ENCODE measurements at regions not wholly inside any gene's neighbourhood (a gene's known extent, or its start where the extent isn't known, plus 50 kb on each side); places are given as distances from the start of the nearest gene placed in this dataset.
"Not testable (repeated sequence)": the region's sequence is repeated elsewhere in the genome, so short reads cannot be mapped to it uniquely, and the experiment has no call there.

DNA sequence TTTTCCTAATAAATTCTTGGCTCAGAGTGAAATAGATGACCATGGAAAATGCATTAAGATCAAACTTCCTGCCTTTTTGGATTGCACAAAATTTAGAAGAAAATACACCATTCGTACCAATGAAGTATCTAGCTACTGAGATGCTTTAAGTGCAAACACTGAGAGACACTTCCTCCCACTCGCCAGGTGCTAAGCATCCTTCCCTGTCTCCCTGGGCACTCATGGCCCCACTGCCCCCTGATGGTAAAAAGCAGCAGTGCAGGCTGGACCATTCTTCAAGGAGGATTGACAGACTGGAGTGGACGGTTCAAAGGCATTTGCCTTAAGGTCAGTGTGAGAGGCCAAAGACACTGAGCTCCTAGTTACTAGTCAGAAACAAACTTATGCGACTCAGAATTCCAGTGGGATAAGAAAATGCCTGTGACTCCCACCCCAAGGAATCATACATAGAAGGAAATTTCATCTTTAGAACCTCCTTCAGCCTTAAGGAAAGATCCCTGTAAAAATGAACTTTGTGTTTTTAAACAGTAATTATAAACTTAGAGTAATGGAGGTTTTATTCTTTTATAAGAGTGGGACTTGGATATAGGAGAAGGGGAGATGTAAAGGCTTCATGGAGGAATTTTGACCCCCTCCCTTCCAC, 86.0 kb upstream of the SLC30A5 start:
- no peak for DNase-seq

DNA sequence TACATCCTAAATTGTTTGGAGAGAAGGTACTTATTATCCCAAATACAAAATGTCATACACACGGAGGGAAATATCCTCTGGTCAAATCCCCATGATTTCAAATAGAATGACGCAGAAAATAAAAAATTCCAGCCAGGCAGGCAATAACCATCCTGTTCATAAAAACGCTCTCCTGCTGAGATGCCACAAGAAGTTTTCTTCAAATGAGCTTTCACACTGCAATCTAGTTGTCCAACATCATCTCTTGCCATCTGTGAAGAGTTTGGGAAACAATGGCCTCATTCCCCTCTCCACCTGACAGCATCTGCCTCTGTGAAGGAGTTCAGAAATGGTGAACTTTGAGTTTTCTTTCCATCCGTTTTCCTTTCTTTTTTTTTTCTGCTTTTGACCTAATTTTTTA, 83.3 kb upstream of the SLC30A5 start:
- DNase-seq = no peak

DNA sequence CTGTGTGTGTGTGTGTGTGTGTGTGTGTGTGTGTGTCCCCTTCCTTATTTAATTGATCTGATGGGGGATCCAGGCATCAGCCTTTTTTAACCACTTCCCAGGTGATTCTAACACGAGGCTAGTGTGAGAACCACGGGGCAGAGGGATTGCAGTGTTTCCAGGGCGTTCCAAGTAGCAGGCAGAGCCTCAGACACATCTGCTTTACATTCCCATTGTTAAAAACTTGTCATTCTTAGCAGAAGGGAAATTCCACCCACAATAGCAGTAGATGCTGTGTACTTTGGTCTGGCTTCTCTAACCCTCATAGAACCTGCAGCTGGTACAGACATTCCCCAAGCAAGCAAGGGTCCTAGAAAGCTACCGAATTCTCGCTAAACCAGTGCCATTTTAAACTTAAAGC, 81.9 kb upstream of the SLC30A5 start:
- DNase-seq = no peak

DNA sequence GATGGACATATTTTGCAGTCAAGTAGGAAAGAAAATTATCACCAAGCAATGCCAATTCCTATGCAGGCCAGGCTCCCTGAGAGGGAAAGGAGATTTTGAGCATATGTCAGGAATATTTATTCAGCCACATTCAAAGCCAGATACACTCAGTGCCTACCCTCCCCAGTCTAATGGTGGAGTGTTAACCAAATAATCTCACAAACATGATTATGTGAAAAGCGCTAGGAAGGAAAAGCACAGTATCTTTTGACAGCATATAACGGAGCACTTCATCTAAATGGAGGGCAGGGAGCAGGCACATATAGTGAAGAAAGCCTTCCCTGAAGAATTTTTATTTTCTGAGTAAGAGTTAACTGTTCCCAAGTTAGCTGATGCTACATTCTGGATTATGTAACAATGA, 80.3 kb upstream of the SLC30A5 start:
- DNase-seq = no peak

DNA sequence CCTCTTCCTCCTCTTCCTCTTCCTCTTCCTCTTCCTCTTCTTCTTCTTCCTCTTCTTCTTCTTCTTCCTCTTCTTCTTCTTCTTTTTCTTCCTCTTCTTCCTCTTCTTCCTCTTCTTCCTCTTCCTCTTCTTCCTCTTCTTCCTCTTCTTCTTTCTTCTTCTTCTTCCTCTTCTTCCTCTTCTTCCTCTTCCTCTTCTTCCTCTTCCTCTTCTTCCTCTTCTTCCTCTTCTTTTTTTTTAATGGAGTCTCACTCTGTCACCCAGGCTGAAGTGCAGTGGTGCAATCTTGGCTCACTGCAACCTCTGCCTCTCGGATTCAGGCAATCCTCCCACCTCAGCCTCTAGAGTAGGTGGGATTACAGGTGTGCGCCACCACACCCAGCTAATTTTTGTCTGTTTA, 79.8 kb upstream of the SLC30A5 start:
- not testable (repeated sequence) for DNase-seq

DNA sequence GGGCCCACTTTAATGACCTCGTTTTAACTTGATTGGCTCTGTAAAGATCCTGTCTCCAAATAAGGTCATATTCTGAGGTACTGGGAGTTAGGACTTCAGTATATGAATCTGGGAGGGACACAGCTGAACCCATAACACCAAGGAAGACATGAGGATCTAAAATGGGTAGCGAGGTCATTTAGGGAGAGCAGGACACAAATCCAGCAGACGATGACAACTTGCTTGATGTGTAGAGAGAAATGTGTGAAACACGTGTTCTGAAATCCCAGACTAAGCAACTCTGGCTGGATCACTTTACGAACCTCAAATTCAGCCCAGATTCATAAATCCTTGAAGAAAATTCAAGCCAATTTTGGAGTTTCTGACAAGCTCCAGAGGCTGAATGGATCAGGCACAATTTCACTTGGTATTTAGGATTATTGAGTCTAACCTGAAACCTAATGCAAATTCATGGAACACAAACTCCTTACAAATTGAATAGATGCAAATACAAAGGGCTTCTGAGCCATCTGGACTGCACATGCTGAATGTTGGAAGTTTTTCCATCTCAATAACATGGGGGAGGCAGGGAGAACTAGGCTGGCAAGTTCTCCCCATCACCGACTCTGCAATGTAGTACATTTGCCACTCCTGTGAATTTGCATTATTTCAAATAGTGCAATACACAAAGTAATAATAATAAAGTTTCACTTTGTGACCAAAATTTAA, 74.0 kb upstream of the SLC30A5 start:
- no peak for DNase-seq

DNA sequence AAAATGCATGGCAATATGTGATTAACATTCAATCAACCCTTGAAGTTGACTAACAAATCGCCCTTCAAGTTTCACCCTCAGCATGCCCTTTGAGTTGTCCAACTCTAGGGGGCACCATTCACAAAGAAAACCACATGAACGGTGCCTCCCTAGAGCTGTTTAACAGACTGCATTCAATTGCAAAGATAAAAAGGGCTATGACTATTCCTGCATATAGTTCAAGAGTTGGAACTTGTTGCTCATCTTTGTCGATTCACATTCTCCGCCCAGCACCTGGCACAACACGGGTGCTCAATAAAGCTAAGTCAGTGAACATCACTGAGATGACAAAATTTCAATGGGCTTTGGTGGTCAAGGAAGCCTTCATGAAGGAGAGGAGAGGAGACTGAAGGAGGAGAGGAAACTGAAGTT, 69.6 kb upstream of the SLC30A5 start:
- no peak for DNase-seq

DNA sequence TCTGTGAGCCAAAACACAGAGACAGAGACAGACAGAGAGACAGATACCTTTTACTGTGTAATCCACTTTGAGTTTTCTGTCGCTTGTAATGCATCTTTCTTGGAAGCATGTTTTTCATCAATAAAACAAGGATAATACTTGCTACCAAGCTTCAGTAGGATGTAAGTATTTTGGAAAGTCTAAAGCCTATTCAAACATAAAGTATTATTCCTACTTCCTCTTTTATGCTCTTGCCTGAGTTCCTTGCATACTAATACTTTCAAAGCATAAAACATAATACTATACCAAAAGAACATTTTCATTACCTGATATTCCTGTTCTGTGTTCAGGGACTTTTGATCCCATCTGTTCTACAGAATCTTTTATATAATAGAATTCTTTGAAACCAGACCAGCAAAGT, 64.5 kb upstream of the SLC30A5 start:
- DNase-seq = no peak

DNA sequence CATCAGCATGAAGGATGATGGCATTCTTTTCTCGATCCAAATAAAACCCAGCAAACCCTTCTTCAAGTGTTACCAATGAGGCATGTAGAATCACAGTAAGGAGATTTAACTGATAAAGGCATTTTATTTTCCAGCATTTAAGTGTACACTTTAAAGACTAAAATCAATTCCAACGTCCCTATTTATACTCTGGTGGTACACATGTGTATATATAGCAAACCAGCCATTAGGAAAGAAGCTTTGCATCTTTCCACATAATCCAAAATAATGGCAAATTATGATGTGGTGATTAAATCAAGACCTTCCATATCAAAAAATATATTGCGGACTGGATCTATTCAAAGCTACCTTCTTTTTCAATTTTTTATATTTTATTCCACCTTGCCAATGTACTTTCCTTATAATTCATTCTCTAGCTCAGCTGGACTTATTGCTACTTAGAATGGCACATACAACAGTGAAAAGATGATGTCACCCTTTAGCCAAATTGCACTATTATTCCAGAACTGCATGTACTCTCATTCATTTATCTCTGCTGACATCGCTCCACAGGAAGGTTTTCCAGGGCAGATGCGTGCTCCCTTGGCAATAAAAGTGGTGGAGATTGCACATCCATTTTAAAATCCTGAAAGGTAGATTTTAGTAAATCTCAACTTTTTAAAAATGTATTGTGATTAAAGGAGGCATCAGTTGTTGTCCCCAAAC, 63.3 kb upstream of the SLC30A5 start:
- DNase-seq = no peak

DNA sequence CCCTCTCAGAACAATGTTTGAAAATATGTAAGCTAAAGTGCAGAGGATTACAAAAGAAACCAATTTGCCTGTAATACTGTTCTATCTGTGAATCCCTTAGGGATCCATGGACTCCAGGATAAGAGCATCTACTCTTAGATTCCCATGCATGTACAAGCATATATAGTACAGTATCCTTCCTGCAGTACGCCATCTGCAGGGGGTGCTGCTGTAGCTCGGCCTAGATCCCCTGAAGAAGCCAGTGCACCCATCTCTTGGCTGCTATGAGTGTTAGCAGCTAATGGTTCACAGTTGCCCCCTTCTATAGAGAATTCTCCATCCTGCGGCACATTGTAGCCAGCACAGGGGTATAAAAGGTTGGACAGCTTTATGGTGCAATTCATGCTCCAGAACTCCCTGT, 61.8 kb upstream of the SLC30A5 start:
- DNase-seq = no peak

DNA sequence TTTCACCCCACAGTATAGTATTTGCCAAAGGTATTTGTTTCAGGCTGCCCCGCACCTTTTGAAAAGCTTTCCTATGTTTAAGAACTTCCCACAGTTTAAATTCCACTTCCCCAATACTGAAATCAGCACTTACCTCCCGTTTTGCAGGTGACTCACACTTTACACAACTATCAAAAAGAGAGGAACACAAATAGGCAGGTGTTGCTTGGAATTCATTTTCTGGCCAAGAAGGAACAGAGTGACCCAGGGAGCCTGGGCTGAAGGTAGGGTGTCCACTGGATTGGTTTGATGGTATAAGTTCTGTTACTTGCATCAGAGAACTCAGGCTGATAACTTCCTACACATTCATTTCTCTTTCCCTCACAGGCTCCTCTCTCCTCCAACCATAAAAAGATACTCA, 60.1 kb upstream of the SLC30A5 start:
- no peak for DNase-seq

DNA sequence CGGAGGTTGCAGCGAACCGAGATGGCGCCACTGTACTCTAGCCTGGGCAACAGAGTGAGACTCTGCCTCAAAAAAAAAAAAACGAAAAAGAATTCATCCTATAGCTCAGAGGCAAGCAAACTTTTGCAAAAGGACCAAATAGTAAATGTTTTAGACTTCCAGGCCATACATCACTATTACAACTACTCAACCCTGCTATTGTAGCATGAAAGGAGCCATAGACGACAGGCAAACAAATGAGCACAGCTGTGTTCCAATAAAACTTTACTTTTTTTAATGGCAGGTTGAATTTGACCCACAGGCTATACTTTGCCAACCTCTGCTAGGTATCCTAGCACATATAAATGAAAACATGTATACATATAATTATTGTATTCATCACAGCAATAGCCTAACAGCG, 58.9 kb upstream of the SLC30A5 start:
- DNase-seq = no peak

DNA sequence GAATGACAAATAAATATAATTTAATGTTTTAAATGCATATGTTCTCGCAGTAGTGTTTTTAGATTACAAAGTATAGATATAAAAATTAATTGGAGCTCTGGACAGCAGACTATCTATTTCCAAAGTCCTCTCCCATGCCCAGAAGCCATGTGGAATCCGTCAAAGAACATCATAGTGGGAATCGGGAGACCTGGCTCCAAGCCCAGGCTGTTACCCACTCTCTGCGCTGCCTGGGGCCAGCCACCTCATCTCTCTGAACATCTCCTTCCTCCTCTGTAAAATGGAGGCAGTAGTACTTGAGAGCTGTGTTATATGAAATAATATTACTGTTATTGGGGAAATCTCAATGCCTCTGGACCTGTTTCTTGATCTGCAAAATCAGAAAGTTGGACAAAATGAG, 58.1 kb upstream of the SLC30A5 start:
- DNase-seq = no peak

DNA sequence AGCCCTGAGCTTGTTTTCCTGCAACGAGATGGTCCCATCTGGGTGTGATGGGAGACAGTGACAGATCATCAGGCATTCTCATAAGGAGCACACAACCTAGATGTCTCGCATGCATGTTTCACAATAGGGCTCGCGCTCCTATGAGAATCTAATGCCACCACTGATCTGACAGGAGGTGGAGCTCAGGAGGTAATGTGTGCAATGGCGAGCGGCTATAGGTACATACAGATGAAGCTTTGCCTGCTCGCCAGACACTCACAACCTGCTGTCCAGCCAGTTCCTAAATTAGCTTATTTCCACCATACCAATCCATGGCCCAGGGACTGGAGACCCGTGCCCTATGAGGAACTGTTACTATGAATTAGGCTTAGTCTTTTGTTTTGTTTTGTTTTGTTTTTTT, 55.3 kb upstream of the SLC30A5 start:
- DNase-seq = no peak

DNA sequence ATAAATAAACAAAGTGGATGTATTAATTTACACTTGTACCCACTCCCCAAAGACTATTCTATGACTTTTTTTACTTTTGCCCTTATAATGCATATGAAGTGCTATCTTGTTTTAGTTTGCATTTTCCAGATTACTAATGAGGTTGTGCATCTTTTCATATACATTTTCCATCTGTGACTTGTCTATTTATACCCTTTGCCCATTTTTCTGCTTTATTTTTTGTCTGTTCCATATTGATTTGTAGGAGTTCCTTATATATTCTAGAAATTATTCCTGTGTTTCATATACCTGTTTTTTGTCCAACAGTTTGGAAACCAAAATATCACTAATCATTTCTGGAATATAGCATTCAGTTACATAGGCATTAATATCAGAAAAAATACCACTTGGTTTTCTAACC, 54.0 kb upstream of the SLC30A5 start:
- no peak for DNase-seq

DNA sequence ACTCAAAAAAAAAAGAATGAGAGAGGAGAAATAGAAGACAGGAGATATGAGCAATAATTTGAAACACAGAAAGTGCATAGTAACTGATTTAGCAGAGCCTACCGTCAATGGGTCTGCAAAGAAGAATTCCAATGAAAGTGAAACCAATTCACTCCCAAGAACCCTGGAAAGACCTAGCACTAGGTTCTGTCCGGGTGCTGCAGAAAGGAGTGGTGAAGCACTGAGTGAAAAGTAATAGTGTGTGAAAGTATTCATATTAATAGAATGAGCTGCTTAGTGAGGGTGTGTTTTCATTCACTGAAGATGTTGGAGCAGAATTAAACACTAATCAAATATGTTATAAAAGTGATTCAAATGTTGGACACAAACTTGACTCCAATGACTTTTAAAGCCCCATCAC, 51.3 kb upstream of the SLC30A5 start:
- no peak for DNase-seq

DNA sequence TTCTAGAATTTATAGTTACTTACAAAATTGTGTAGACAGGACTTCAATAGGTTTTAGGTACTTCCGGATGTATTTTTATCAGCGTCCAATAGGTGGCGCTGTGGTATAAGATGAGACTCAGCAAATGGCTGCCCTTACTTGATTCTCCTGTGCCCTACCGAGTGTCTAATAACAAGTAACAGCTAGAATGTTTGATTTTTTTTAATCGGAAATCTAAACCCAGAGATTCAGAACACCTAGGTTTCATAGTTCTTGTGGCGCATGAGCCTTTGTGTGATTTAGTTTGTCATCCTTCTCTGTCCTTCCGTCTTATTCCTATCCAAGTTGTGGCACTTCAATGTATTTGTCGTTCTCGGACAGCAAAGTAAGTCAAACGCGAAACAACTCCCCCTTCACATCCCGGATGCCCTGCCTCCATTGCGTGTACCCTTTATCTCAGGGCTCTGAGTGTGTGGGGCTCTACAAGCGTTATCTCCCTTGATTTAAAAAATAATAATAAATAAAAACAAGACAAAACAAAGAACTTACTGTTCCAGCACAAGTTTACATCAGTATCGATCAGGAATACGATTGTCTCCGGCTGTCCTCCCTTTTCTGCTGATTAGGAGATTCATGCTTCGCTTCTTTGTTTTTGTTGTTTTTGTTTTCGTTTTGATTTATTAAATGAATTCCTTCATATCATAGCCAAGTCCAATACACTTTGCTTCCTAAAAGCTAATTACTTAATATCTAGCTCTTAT, 50.7 kb upstream of the SLC30A5 start:
- peak; percentile 24 for DNase-seq

DNA sequence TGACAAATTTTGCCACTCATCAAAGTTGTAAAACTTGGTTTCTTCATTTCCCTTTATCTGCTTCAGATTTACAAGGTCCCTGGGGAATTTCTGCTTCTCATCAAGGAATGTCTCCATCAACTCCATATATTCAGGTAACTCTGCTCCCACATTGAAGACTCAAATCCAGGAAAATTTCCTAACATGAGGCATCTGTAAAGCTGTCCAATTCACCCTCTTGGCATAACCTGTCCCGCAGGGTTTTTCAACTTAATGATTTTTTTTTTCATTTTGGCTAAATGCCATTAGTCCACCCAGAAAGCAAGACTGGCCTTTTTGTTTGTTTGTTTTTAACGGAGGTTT, 50.2 kb upstream of the SLC30A5 start:
- no peak for DNase-seq
